ENCODE measurements at regions not wholly inside any gene's neighbourhood (a gene's known extent, or its start where the extent isn't known, plus 50 kb on each side); places are given as distances from the start of the nearest gene placed in this dataset.

DNA sequence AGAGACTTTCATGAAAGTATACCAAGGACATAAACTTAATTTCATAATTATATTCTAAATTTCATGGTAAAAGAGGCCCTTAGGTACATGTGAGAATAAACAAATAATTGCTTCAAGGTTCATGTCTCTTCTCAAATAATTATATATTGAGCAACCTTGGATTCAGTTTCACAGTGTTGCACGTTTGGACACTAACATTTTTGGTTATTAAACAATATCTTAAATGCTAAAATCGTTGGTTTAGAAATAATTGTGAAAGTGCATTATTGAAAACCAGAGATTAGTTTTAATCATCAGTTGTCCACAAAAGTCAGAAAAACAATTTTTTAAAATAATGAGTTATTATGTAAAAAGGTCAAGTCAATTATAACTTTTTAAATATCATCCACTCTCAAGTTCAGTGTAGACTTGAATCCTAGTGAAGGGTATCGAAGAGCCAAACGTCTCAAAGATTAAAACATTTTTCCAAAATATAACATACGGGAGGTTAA lies 227.1 kb upstream of the DEFB112 start:
- Histone ChIP-seq H3K9me2 (replicated peaks; ENCODE audit: low read depth, low read length) (no peaks in the 10 kb centered on the region), H3K79me2 (ENCODE audit: insufficient read depth, low read length) (no peaks in the 10 kb centered on the region), H3K4me2 (ENCODE audit: low read depth, low read length, poor library complexity, severe bottlenecking) (no peak overlapping the region), H3K4me3 (ENCODE audit: low read length, poor library complexity, severe bottlenecking) (no peak overlapping the region), H3K27me3 (ENCODE audit: insufficient read depth, low read length, poor library complexity, severe bottlenecking) (no peaks in the 10 kb centered on the region), H3K4me1 (ENCODE audit: insufficient read depth, low read length, poor library complexity, severe bottlenecking) (peaks cover 3% of the 10 kb centered on the region), H3K9ac (ENCODE audit: low read depth, low read length, poor library complexity, severe bottlenecking) (no peak overlapping the region), H4K20me1 (ENCODE audit: insufficient read depth, low read length, poor library complexity, severe bottlenecking) (no peaks in the 10 kb centered on the region), H2AFZ (ENCODE audit: low read length) (no peak overlapping the region), H3F3A (ENCODE audit: low read depth) (no peaks in the 10 kb centered on the region), H3K36me3 (ENCODE audit: insufficient read depth, low read length) (no peaks in the 10 kb centered on the region), H3K9me3 (ENCODE audit: insufficient read depth, low read depth, low read length) (no peaks in the 10 kb centered on the region)
- no peak for TF ChIP-seq EZH2phosphoT487 (IDR thresholded peaks at IDR 0.05; ENCODE audit: borderline replicate concordance)
- TF ChIP-seq, protein P1, sequence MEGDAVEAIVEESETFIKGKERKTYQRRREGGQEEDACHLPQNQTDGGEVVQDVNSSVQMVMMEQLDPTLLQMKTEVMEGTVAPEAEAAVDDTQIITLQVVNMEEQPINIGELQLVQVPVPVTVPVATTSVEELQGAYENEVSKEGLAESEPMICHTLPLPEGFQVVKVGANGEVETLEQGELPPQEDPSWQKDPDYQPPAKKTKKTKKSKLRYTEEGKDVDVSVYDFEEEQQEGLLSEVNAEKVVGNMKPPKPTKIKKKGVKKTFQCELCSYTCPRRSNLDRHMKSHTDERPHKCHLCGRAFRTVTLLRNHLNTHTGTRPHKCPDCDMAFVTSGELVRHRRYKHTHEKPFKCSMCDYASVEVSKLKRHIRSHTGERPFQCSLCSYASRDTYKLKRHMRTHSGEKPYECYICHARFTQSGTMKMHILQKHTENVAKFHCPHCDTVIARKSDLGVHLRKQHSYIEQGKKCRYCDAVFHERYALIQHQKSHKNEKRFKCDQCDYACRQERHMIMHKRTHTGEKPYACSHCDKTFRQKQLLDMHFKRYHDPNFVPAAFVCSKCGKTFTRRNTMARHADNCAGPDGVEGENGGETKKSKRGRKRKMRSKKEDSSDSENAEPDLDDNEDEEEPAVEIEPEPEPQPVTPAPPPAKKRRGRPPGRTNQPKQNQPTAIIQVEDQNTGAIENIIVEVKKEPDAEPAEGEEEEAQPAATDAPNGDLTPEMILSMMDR (conservative IDR thresholded peaks at IDR 0.05; ENCODE audit: low read length), result no peak

DNA sequence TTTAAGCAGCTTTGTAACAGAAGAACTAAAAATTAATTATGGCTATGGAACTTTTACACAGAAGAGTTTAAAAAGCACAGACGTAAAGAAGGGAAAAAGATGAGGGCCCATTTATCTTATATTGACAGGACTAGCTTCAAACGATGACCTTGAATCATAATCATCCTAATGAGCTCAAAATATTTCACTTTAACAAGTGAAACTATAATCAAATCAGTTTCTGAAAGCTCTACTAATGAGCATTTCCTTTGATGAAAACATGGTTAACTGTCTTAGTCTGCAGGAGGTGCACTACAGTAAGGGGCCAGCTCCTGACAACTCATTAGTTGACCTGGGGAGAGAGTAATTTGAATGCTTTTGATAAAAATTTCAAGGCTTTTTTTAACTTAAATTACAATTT lies 228.0 kb upstream of the DEFB112 start:
- Histone ChIP-seq H3K9me2 (replicated peaks; ENCODE audit: low read depth, low read length) (no peaks in the 10 kb centered on the region), H3K27me3 (ENCODE audit: insufficient read depth, low read length, poor library complexity, severe bottlenecking) (no peaks in the 10 kb centered on the region), H2AFZ (ENCODE audit: low read length) (no peak overlapping the region; the same call in 1 of the 2 replicates), H3K9me3 (ENCODE audit: insufficient read depth, low read depth, low read length) (no peaks in the 10 kb centered on the region), H3K4me2 (ENCODE audit: low read depth, low read length, poor library complexity, severe bottlenecking) (peak overlapping the region; percentile 60), H3K4me1 (ENCODE audit: insufficient read depth, low read length, poor library complexity, severe bottlenecking) (peaks cover 3% of the 10 kb centered on the region), H3K36me3 (ENCODE audit: insufficient read depth, low read length) (no peaks in the 10 kb centered on the region), H3K79me2 (ENCODE audit: insufficient read depth, low read length) (no peaks in the 10 kb centered on the region), H3K9ac (ENCODE audit: low read depth, low read length, poor library complexity, severe bottlenecking) (no peak overlapping the region), H4K20me1 (ENCODE audit: insufficient read depth, low read length, poor library complexity, severe bottlenecking) (no peaks in the 10 kb centered on the region), H3K4me3 (ENCODE audit: low read length, poor library complexity, severe bottlenecking) (no peak overlapping the region), H3F3A (ENCODE audit: low read depth) (no peaks in the 10 kb centered on the region)
- TF ChIP-seq, protein P1 (conservative IDR thresholded peaks at IDR 0.05; ENCODE audit: low read length), result no peak
- no peak for TF ChIP-seq EZH2phosphoT487 (IDR thresholded peaks at IDR 0.05; ENCODE audit: borderline replicate concordance)

DNA sequence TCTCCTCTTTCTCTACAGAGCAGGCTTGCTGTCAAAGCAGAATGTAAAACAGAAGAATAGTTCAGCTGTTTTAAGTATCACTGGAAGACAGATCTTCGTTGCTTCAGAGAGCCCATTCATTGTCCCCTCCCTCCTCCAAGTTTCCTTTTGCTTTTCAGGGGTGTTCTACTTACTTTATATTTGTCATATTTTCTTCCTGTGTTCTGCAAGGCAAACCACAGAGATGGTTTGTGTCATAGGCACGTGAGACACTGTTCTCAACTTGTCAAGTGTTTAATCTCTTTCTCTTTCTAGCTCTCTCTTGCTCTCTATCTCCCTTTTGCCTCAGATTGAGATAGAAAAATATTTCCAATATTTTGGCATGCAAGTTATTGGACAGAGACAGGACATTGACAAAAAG lies 228.9 kb upstream of the DEFB112 start:
- no peaks in the 10 kb centered on the region for H3K27me3 ChIP-seq (ENCODE audit: insufficient read depth, low read length, poor library complexity, severe bottlenecking)
- TF ChIP-seq EZH2phosphoT487 (IDR thresholded peaks at IDR 0.05; ENCODE audit: borderline replicate concordance), result no peak
- TF ChIP-seq, protein P1 (conservative IDR thresholded peaks at IDR 0.05; ENCODE audit: low read length), result no peak
- no peaks in the 10 kb centered on the region for H3F3A ChIP-seq (ENCODE audit: low read depth)
- H3K4me1 ChIP-seq (ENCODE audit: insufficient read depth, low read length, poor library complexity, severe bottlenecking), result peaks cover 3% of the 10 kb centered on the region
- no peaks in the 10 kb centered on the region for H3K9me2 ChIP-seq (replicated peaks; ENCODE audit: low read depth, low read length)
- no peaks in the 10 kb centered on the region for H4K20me1 ChIP-seq (ENCODE audit: insufficient read depth, low read length, poor library complexity, severe bottlenecking)
- no peaks in the 10 kb centered on the region for H3K9me3 ChIP-seq (ENCODE audit: insufficient read depth, low read depth, low read length)
- H2AFZ ChIP-seq (ENCODE audit: low read length), result no peak overlapping the region
- H3K79me2 ChIP-seq (ENCODE audit: insufficient read depth, low read length), result no peaks in the 10 kb centered on the region
- peak overlapping the region; percentile 60 for H3K4me2 ChIP-seq (ENCODE audit: low read depth, low read length, poor library complexity, severe bottlenecking)
- H3K9ac ChIP-seq (ENCODE audit: low read depth, low read length, poor library complexity, severe bottlenecking), result no peak overlapping the region
- H3K4me3 ChIP-seq (ENCODE audit: low read length, poor library complexity, severe bottlenecking), result peak overlapping the region; percentile 22
- H3K36me3 ChIP-seq (ENCODE audit: insufficient read depth, low read length), result no peaks in the 10 kb centered on the region

Measured in Loucy (cell line).